Keratinocyte (primary cell): ENCODE measurements at regions not wholly inside any gene's neighbourhood (a gene's known extent, or its start where the extent isn't known, plus 50 kb on each side); places are given as distances from the start of the nearest gene placed in this dataset.

Experiments used
- DNase-seq: peaks from one replicate; pipeline ENCODE4 v3.0.0-alpha.2; 2011; ENCODE audit warnings: low read depth, missing footprints, low spot score
- FAIRE-seq: peaks from 2 replicates; lab custom pipeline; 2011; peaks lifted over from hg19 to GRCh38; lab: Jason Lieb, UNC
- H2AFZ ChIP-seq: 2 replicates; pipeline ENCODE4 v1.6.0; 2012; ENCODE audit warnings: low read length, control low read depth, inconsistent platforms; ENCODE audit not compliant: control insufficient read depth
- H3K27ac ChIP-seq: 2 replicates; pipeline ENCODE4 v1.5.1; 2011; ENCODE audit warnings: low read length; ENCODE audit not compliant: control insufficient read depth, insufficient read depth
- H3K27me3 ChIP-seq: 3 replicates; pipeline ENCODE4 v1.6.0; 2011; ENCODE audit warnings: low read length; ENCODE audit not compliant: control insufficient read depth, insufficient read depth; ENCODE audit errors: extremely low read depth
- H3K36me3 ChIP-seq, 2 experiments: 2 replicates in 1 of 2; 3 replicates in 1 of 2; pipeline ENCODE4 v1.5.1; 2011; ENCODE audit warnings: low read length in 2 of 2, mild to moderate bottlenecking in 1 of 2; ENCODE audit not compliant: control insufficient read depth in 2 of 2, insufficient read depth in 2 of 2; ENCODE audit errors: extremely low read depth in 1 of 2
- H3K4me1 ChIP-seq: 3 replicates; pipeline ENCODE4 v1.5.1; 2011; ENCODE audit warnings: low read length; ENCODE audit not compliant: control insufficient read depth, insufficient read depth; ENCODE audit errors: extremely low read depth
- H3K4me2 ChIP-seq: 3 replicates; pipeline ENCODE4 v1.6.0; 2011; ENCODE audit warnings: low read depth, low read length; ENCODE audit not compliant: control insufficient read depth, insufficient read depth; ENCODE audit errors: extremely low read depth
- H3K4me3 ChIP-seq, 3 experiments: fragments of 200-600 bp in 1 of 3; sonication (generic) in 1 of 3; 2 replicates in 2 of 3; 3 replicates in 1 of 3; pipeline ENCODE4 v1.5.1; 2011 to 2016; ENCODE audit warnings: low read length in 3 of 3, mild to moderate bottlenecking in 3 of 3, control low read depth in 2 of 3, inconsistent platforms in 1 of 3, low read depth in 1 of 3, mixed read lengths in 1 of 3, mixed run types in 1 of 3, moderate library complexity in 1 of 3; ENCODE audit not compliant: control insufficient read depth in 2 of 3, insufficient read depth in 2 of 3; ENCODE audit errors: extremely low read depth in 1 of 3
- H3K79me2 ChIP-seq: 2 replicates; pipeline ENCODE4 v1.6.0; 2012; ENCODE audit warnings: low read length; ENCODE audit not compliant: control insufficient read depth, insufficient read depth
- H3K9ac ChIP-seq: 3 replicates; pipeline ENCODE4 v1.6.0; 2011; ENCODE audit warnings: low read length; ENCODE audit not compliant: control insufficient read depth, insufficient read depth; ENCODE audit errors: extremely low read depth
- H3K9me1 ChIP-seq: 3 replicates; pipeline ENCODE4 v1.6.0; 2011; ENCODE audit warnings: low read length; ENCODE audit not compliant: control insufficient read depth, insufficient read depth; ENCODE audit errors: extremely low read depth
- H3K9me3 ChIP-seq: 2 replicates; pipeline ENCODE4 v1.5.1; 2012; ENCODE audit warnings: low read depth, low read length; ENCODE audit not compliant: control insufficient read depth
- H4K20me1 ChIP-seq: 3 replicates; pipeline ENCODE4 v1.6.0; 2011; ENCODE audit warnings: low read length; ENCODE audit not compliant: control insufficient read depth, insufficient read depth; ENCODE audit errors: extremely low read depth
- CTCF ChIP-seq, 3 experiments: IDR thresholded peaks in 1 of 3; conservative IDR thresholded peaks in 1 of 3; optimal IDR thresholded peaks in 1 of 3; 2 replicates in 2 of 3; 3 replicates in 1 of 3; pipeline versions ENCODE3 to v1.5.1; 2011; ENCODE audit warnings: low read length in 3 of 3, mild to moderate bottlenecking in 3 of 3, moderate library complexity in 2 of 3, control low read depth in 1 of 3, inconsistent platforms in 1 of 3; ENCODE audit not compliant: insufficient read depth in 2 of 3; ENCODE audit errors: extremely low read depth in 1 of 3
- EZH2 ChIP-seq: IDR thresholded peaks from one replicate; pipeline ENCODE4 v1.6.1; 2012; ENCODE audit warnings: inconsistent platforms, mild to moderate bottlenecking, low read length, moderate library complexity
- dilution Hi-C: fragments of 300-500 bp; cut with MboI; formaldehyde crosslinking; loops from one replicate; pipeline ENCODE4 v1.7.0; 2020; ENCODE audit warnings: low sequenced_read_pairs; ENCODE audit not compliant: extremely low pct_ligation_motif_present

- Histone ChIP-seq H3K27ac (no peak overlapping the region), H3K9me1 (no peaks in the 10 kb centered on the region), H3K79me2 (no peaks in the 10 kb centered on the region), H3K9ac (no peak overlapping the region), H4K20me1 (no peaks in the 10 kb centered on the region), H3K4me2 (no peak overlapping the region), H3K9me3 (no peaks in the 10 kb centered on the region), H3K4me3 (no peak overlapping the region), H3K27me3 (no peaks in the 10 kb centered on the region), H2AFZ (no peak overlapping the region), H3K36me3 (no peaks in the 10 kb centered on the region), H3K4me1 (no peaks in the 10 kb centered on the region)
- TF ChIP-seq CTCF (optimal IDR thresholded peaks at IDR 0.05 in 1 of 3, IDR thresholded peaks at IDR 0.05 in 1 of 3, conservative IDR thresholded peaks at IDR 0.05 in 1 of 3; ENCODE audit: extremely low read depth in 1 of 3, insufficient read depth in 2 of 3, low read length in 3 of 3) = no peak
- TF ChIP-seq EZH2 = no peak
- dilution Hi-C loops = no loop called here
- no peak for DNase-seq
- FAIRE-seq = no peak
Measured at GRCh38 chr5:154698763-154699162, 56.4 kb upstream of the LARP1 start.

GRCh38 chr5:154697371-154697770 is 57.8 kb upstream of the LARP1 start:
- dilution Hi-C loops = no loop called here
- Histone ChIP-seq H3K27me3 (no peaks in the 10 kb centered on the region), H3K4me2 (no peak overlapping the region), H3K9ac (no peak overlapping the region), H3K4me3 (no peak overlapping the region), H3K36me3 (no peaks in the 10 kb centered on the region), H4K20me1 (no peaks in the 10 kb centered on the region), H3K9me1 (no peaks in the 10 kb centered on the region), H3K4me1 (peaks cover 3% of the 10 kb centered on the region), H3K79me2 (no peaks in the 10 kb centered on the region), H3K9me3 (no peaks in the 10 kb centered on the region), H2AFZ (no peak overlapping the region), H3K27ac (no peak overlapping the region)
- no peak for DNase-seq
- TF ChIP-seq EZH2 = no peak
- TF ChIP-seq CTCF (optimal IDR thresholded peaks at IDR 0.05 in 1 of 3, IDR thresholded peaks at IDR 0.05 in 1 of 3, conservative IDR thresholded peaks at IDR 0.05 in 1 of 3; ENCODE audit: extremely low read depth in 1 of 3, insufficient read depth in 2 of 3, low read length in 3 of 3) = no peak
- FAIRE-seq = no peak
